ENCODE measurements at regions not wholly inside any gene's neighbourhood (a gene's known extent, or its start where the extent isn't known, plus 50 kb on each side); places are given as distances from the start of the nearest gene placed in this dataset.

DNA sequence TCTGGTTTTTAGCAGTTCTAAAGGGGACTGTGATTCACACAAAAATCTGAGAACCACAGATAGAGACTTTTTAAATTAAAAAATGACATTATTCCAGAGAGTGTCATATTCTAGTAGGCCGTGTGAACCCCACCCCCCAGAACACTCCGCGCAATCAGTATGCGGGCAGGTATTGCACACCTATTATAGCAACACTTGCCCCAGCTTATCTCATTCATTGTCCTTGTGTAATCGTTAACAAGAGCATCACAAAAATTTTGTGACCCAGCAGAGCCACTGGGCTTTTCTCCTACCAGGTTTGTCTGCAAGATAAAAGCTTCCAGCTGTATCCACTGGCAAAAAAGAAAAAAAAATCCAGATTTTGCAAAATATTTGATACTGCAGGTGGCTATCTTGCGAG is 394.1 kb upstream of the SMIM31 start:
- DNase-seq = no peak
- WGBS (ENCODE audit: insufficient coverage) = 75% methylated on average over 4 of the region's 6 CpGs
- H3K9me3 ChIP-seq (replicated peaks in 1 of 2; ENCODE audit: control insufficient read depth in 1 of 2, insufficient read depth in 1 of 2, low read length in 2 of 2) = no peaks in the 10 kb centered on the region
- no peaks in the 10 kb centered on the region for H3K4me1 ChIP-seq (ENCODE audit: control insufficient read depth in 1 of 2, insufficient read depth in 2 of 2, low read length in 2 of 2)
- H3K4me2 ChIP-seq (replicated peaks; ENCODE audit: extremely low read depth, low read length, poor library complexity, severe bottlenecking) = no peak overlapping the region
- no peak overlapping the region for H3K27ac ChIP-seq (ENCODE audit: low read depth in 1 of 2, low read length in 2 of 2)
- no peaks in the 10 kb centered on the region for H4K20me1 ChIP-seq (ENCODE audit: insufficient read depth, low read length)
- H3K27me3 ChIP-seq (ENCODE audit: control insufficient read depth in 2 of 2, insufficient read depth in 2 of 2, low read length in 2 of 2) = no peaks in the 10 kb centered on the region
- Mint-ChIP-seq H3K4me3 (no peak overlapping the region), H3K9me3 (peaks cover 0 to 2% (median 0%) of the 10 kb centered on the region in 7 donors), H3K36me3 (no peaks in the 10 kb centered on the region), H3K4me1 (no peaks in the 10 kb centered on the region), H3K27me3 (ENCODE audit: low read depth in 3 of 3) (no peaks in the 10 kb centered on the region), H3K27ac (no peak overlapping the region)
- H3K79me2 ChIP-seq (ENCODE audit: insufficient read depth, low read length) = no peaks in the 10 kb centered on the region
- intact Hi-C loops (cut with micrococcal nuclease) = no loop called here
- H2AFZ ChIP-seq (ENCODE audit: insufficient read depth, low read depth, low read length, poor library complexity, severe bottlenecking) = no peak overlapping the region
- H3K9ac ChIP-seq (ENCODE audit: insufficient read depth, low read length, poor library complexity, severe bottlenecking) = no peak overlapping the region
- TF ChIP-seq, protein P1, sequence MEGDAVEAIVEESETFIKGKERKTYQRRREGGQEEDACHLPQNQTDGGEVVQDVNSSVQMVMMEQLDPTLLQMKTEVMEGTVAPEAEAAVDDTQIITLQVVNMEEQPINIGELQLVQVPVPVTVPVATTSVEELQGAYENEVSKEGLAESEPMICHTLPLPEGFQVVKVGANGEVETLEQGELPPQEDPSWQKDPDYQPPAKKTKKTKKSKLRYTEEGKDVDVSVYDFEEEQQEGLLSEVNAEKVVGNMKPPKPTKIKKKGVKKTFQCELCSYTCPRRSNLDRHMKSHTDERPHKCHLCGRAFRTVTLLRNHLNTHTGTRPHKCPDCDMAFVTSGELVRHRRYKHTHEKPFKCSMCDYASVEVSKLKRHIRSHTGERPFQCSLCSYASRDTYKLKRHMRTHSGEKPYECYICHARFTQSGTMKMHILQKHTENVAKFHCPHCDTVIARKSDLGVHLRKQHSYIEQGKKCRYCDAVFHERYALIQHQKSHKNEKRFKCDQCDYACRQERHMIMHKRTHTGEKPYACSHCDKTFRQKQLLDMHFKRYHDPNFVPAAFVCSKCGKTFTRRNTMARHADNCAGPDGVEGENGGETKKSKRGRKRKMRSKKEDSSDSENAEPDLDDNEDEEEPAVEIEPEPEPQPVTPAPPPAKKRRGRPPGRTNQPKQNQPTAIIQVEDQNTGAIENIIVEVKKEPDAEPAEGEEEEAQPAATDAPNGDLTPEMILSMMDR (IDR thresholded peaks at IDR 0.05) = no peak
- H3K36me3 ChIP-seq (replicated peaks in 1 of 2; ENCODE audit: control insufficient read depth in 1 of 2, insufficient read depth in 2 of 2, low read length in 2 of 2) = no peaks in the 10 kb centered on the region
- H3K4me3 ChIP-seq (replicated peaks in 1 of 3; ENCODE audit: low read depth in 2 of 3, low read length in 3 of 3) = no peak overlapping the region

DNA sequence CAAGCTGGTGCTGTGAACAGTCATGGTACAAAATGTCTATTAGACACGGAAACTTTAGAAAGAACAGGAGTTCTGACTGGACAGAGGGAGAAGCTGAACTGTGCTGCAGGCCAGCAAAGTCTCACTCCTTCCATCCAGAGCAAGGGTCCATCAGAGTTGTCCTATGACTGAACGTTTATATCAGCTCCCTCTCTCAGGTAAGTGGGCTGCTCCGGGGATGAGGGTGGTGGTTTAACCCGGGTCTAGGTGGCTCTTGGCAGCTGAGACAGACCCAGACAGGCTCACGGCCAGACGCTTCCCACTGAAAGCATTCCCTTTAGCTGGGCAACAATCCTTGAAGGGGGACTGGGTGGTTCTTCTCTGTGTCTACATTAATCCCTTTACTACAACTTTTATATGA is 385.0 kb upstream of the SMIM31 start:
- H2AFZ ChIP-seq (ENCODE audit: insufficient read depth, low read depth, low read length, poor library complexity, severe bottlenecking) = no peak overlapping the region
- Mint-ChIP-seq H3K4me3 (no peak overlapping the region), H3K4me1 (no peaks in the 10 kb centered on the region), H3K9me3 (no peaks in the 10 kb centered on the region), H3K27ac (no peak overlapping the region), H3K36me3 (no peaks in the 10 kb centered on the region), H3K27me3 (ENCODE audit: low read depth in 3 of 3) (no peaks in the 10 kb centered on the region)
- no peaks in the 10 kb centered on the region for H4K20me1 ChIP-seq (ENCODE audit: insufficient read depth, low read length)
- H3K79me2 ChIP-seq (ENCODE audit: insufficient read depth, low read length) = no peaks in the 10 kb centered on the region
- DNase-seq = no peak
- no peak overlapping the region for H3K9ac ChIP-seq (ENCODE audit: insufficient read depth, low read length, poor library complexity, severe bottlenecking)
- TF ChIP-seq, protein P1 (IDR thresholded peaks at IDR 0.05) = no peak
- H3K27ac ChIP-seq (ENCODE audit: low read depth in 1 of 2, low read length in 2 of 2) = no peak overlapping the region
- 73% methylated on average over 2 of the region's 6 CpGs for WGBS (ENCODE audit: insufficient coverage)
- no peak overlapping the region for H3K4me2 ChIP-seq (replicated peaks; ENCODE audit: extremely low read depth, low read length, poor library complexity, severe bottlenecking)
- intact Hi-C loops (cut with micrococcal nuclease) = no loop called here
- H3K4me1 ChIP-seq (ENCODE audit: control insufficient read depth in 1 of 2, insufficient read depth in 2 of 2, low read length in 2 of 2) = no peaks in the 10 kb centered on the region
- no peak overlapping the region for H3K4me3 ChIP-seq (replicated peaks in 1 of 3; ENCODE audit: low read depth in 2 of 3, low read length in 3 of 3)
- no peaks in the 10 kb centered on the region for H3K27me3 ChIP-seq (ENCODE audit: control insufficient read depth in 2 of 2, insufficient read depth in 2 of 2, low read length in 2 of 2)
- H3K9me3 ChIP-seq (replicated peaks in 1 of 2; ENCODE audit: control insufficient read depth in 1 of 2, insufficient read depth in 1 of 2, low read length in 2 of 2) = no peaks in the 10 kb centered on the region
- H3K36me3 ChIP-seq (replicated peaks in 1 of 2; ENCODE audit: control insufficient read depth in 1 of 2, insufficient read depth in 2 of 2, low read length in 2 of 2) = no peaks in the 10 kb centered on the region

All from CD14-positive monocyte (primary cell).